Neutrophil (primary cell): ENCODE measurements at regions not wholly inside any gene's neighbourhood (a gene's known extent, or its start where the extent isn't known, plus 50 kb on each side); places are given as distances from the start of the nearest gene placed in this dataset.

ENCODE experiments used
- H3K27ac ChIP-seq: fragments of 200-600 bp; sonication (generic); 2 replicates; pipeline ENCODE4 v1.5.1; 2016; ENCODE audit warnings: mild to moderate bottlenecking, moderate library complexity
- H3K27me3 ChIP-seq: fragments of 200-600 bp; sonication (generic); 2 replicates; pipeline ENCODE4 v1.6.0; 2016; ENCODE audit warnings: mild to moderate bottlenecking
- H3K36me3 ChIP-seq: fragments of 200-600 bp; sonication (generic); 2 replicates; pipeline ENCODE4 v1.5.1; 2017
- H3K4me1 ChIP-seq, 2 experiments: fragments of 200-600 bp in 1 of 2; sonication (generic) in 1 of 2; 1 replicate in 1 of 2; 2 replicates in 1 of 2; pipeline versions ENCODE4 v1.5.1 to v1.6.1; 2013 to 2016; ENCODE audit warnings: low read depth in 1 of 2, low read length in 1 of 2, mild to moderate bottlenecking in 1 of 2, moderate library complexity in 1 of 2; ENCODE audit not compliant: control insufficient read depth in 1 of 2, insufficient read depth in 1 of 2
- H3K4me3 ChIP-seq, 2 experiments: fragments of 200-600 bp in 1 of 2; sonication (generic) in 1 of 2; 1 replicate in 1 of 2; 2 replicates in 1 of 2; pipeline ENCODE4 v1.5.1; 2013 to 2016; ENCODE audit warnings: low read depth in 1 of 2, low read length in 1 of 2, mild to moderate bottlenecking in 1 of 2, moderate library complexity in 1 of 2
- H3K9me3 ChIP-seq: fragments of 200-600 bp; sonication (generic); 2 replicates; pipeline ENCODE4 v1.5.1; 2016
- CTCF ChIP-seq: fragments of 200-600 bp; sonication (generic); IDR thresholded peaks from 2 replicates; pipeline ENCODE4 v1.5.1; 2016; ENCODE audit warnings: antibody characterized with exemption

DNA sequence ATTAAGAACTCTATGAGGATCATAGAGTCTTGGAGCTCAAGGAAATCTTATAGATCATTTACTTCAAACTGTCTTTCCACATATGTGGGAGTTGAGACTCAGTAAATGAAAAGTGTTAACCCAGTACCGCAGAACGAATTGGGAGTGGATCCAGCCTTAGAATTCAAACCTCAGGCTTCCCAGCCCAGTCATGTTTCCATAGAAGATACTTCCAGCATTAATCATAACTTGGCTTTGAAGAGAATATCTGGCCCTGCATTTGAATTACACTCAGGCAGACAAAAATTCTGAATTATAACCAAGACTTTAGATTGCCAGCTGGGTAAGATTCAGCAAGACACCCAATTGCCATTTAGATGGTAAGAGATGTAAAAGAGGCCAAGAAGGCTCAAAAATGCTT is 972.0 kb downstream of the TUSC7 start:
- no peak for TF ChIP-seq CTCF
- no peaks in the 10 kb centered on the region for H3K9me3 ChIP-seq
- H3K27ac ChIP-seq = no peak overlapping the region

GRCh38 chr3:117687096-117687495 is 977.5 kb downstream of the TUSC7 start:
- no peaks in the 10 kb centered on the region for H3K36me3 ChIP-seq
- H3K27me3 ChIP-seq = no peaks in the 10 kb centered on the region
- no peak for TF ChIP-seq CTCF
- H3K9me3 ChIP-seq = no peaks in the 10 kb centered on the region
- no peak overlapping the region for H3K4me3 ChIP-seq
- H3K4me1 ChIP-seq = no peaks in the 10 kb centered on the region
- no peak overlapping the region for H3K27ac ChIP-seq

More for the DNA sequence above, 972.0 kb downstream of the TUSC7 start:
- H3K36me3 ChIP-seq = no peaks in the 10 kb centered on the region
- H3K4me1 ChIP-seq = no peaks in the 10 kb centered on the region
- H3K27me3 ChIP-seq = no peaks in the 10 kb centered on the region
- no peak overlapping the region for H3K4me3 ChIP-seq

DNA sequence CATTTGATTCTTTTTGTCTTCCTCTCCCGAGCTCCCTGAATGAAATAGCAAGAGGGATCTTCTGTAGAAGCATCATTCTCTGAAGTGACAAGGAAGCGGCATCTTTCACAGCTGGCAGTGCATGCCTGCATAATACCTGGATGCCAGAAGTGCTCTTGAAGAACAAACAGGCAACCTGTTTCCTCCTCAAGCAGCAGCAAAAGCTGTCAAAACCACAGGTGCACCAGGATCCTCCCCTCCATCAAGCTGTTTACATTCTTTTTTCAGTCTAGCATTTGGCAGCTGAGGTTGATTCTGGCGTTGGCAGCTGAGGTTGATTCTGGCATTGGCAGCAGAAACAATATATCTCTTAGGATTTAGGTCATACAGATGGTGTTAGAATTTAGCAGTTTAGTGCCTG is 979.0 kb downstream of the TUSC7 start:
- Histone ChIP-seq H3K36me3 (no peaks in the 10 kb centered on the region), H3K4me3 (no peak overlapping the region), H3K9me3 (no peaks in the 10 kb centered on the region), H3K4me1 (no peaks in the 10 kb centered on the region), H3K27me3 (no peaks in the 10 kb centered on the region), H3K27ac (no peak overlapping the region)
- no peak for TF ChIP-seq CTCF

DNA sequence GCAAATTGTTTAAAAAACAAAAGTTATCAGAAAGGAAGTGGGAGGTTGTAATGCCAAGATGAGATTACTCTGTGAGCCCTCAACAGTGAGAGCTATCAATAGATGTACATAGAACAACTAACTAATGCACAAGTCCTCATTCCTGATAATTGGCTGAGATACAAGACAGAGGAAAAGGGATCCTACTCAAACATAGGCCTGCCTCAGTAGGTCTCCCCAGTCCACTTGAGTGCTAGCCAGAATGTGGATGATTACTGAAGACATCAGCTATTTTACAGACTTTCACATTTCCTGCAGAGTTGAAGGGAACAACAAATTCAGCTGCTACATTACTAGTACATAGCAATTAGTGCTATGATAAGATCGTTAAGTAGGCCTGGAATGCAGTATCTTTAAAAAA is 981.9 kb downstream of the TUSC7 start:
- Histone ChIP-seq H3K4me3 (no peak overlapping the region), H3K27ac (no peak overlapping the region)
- no peak for TF ChIP-seq CTCF

GRCh38 chr3:117692416-117692995 is 982.9 kb downstream of the TUSC7 start:
- Histone ChIP-seq H3K4me1 (no peaks in the 10 kb centered on the region), H3K27ac (no peak overlapping the region), H3K27me3 (no peaks in the 10 kb centered on the region), H3K9me3 (no peaks in the 10 kb centered on the region), H3K36me3 (no peaks in the 10 kb centered on the region), H3K4me3 (no peak overlapping the region)
- TF ChIP-seq CTCF = no peak

More for the DNA sequence above, 981.9 kb downstream of the TUSC7 start:
- no peaks in the 10 kb centered on the region for H3K27me3 ChIP-seq
- H3K4me1 ChIP-seq = no peaks in the 10 kb centered on the region
- H3K9me3 ChIP-seq = no peaks in the 10 kb centered on the region
- H3K36me3 ChIP-seq = no peaks in the 10 kb centered on the region

DNA sequence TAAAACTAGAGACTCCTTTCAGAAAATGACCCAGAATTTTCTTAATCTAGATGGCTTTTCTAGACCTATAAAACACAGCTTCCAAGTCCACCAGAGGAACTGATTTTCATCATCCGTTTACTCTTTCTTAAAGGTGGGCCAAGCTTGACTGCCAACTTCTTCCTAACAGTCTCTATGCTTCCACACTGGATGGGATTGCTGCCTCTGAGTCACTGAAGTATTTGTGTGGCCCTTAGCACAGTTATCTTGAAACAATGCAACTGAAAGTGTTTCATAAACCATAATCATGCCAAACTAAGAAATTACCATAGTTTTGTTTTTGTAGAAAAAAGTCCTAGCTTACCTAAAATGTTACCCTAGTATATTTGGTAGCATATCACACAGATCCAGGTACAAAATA is 985.7 kb downstream of the TUSC7 start:
- no peak for TF ChIP-seq CTCF
- Histone ChIP-seq H3K27me3 (no peaks in the 10 kb centered on the region), H3K4me3 (no peak overlapping the region), H3K36me3 (no peaks in the 10 kb centered on the region), H3K9me3 (no peaks in the 10 kb centered on the region), H3K4me1 (no peaks in the 10 kb centered on the region), H3K27ac (no peak overlapping the region)
